Parathyroid adenoma (tissue), 2 donors: ENCODE measurements at regions not wholly inside any gene's neighbourhood (a gene's known extent, or its start where the extent isn't known, plus 50 kb on each side); places are given as distances from the start of the nearest gene placed in this dataset.

Experiments used
- H2AFZ ChIP-seq: fragments of 300-600 bp; sonication (generic); one replicate; pipeline ENCODE4 v1.7.0; 2017; ENCODE audit warnings: antibody characterized with exemption, mild to moderate bottlenecking
- H3K27ac ChIP-seq: fragments of 300-600 bp; sonication (generic); one replicate; pipeline ENCODE4 v1.7.0; 2017
- H3K27me3 ChIP-seq: fragments of 300-600 bp; sonication (generic); one replicate; pipeline ENCODE4 v1.7.0; 2017; ENCODE audit warnings: low read length; ENCODE audit not compliant: control insufficient read depth, insufficient read depth
- H3K36me3 ChIP-seq: fragments of 300-600 bp; sonication (generic); one replicate; pipeline ENCODE4 v1.7.0; 2017; ENCODE audit warnings: low read length; ENCODE audit not compliant: control insufficient read depth, insufficient read depth
- H3K4me1 ChIP-seq: fragments of 300-600 bp; sonication (generic); one replicate; pipeline ENCODE4 v1.7.0; 2017; ENCODE audit warnings: control low read depth
- H3K4me2 ChIP-seq: fragments of 300-600 bp; sonication (generic); one replicate; pipeline ENCODE4 v1.7.0; 2017; ENCODE audit warnings: low read length
- H3K4me3 ChIP-seq: fragments of 300-600 bp; sonication (generic); one replicate; pipeline ENCODE4 v1.7.0; 2017; ENCODE audit warnings: low read depth, low read length
- H3K79me2 ChIP-seq: fragments of 300-600 bp; sonication (generic); one replicate; pipeline ENCODE4 v1.7.0; 2017; ENCODE audit warnings: control low read depth
- H3K9ac ChIP-seq: fragments of 300-600 bp; sonication (generic); one replicate; pipeline ENCODE4 v1.7.0; 2017; ENCODE audit warnings: mild to moderate bottlenecking
- H3K9me3 ChIP-seq: fragments of 300-600 bp; sonication (generic); one replicate; pipeline ENCODE4 v1.7.0; 2017; ENCODE audit warnings: low read length; ENCODE audit not compliant: control insufficient read depth
- CTCF ChIP-seq: fragments of 300-600 bp; sonication (generic); IDR thresholded peaks from one replicate; pipeline ENCODE4 v1.7.0; 2017; ENCODE audit warnings: antibody characterized with exemption, mild to moderate bottlenecking
- donor health status: primary hyperparathyroidism.

DNA sequence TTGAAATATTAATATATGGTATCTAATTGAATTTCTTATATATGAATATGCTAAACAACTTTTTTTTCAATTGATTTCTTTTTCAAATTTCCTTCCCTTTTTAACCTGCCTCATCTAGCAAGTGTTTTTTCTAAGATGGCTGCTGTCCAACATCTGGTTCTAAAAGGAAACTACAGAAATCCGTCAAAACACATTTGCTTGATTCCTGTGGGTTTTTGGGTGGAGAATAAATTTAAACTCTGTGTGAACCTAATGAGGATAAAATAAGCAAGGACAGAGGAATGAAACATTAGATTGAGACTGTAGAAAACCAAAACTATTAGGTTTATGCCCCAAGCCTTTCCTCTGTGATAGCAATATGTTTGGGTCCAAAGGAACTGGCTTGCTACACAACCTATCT, 75.5 kb upstream of the STARD3NL start:
- Histone ChIP-seq H3K9me3 (no peaks in the 10 kb centered on the region), H3K9ac (no peak overlapping the region), H2AFZ (no peak overlapping the region), H3K36me3 (no peaks in the 10 kb centered on the region), H3K4me1 (no peaks in the 10 kb centered on the region), H3K4me2 (no peak overlapping the region), H3K79me2 (no peaks in the 10 kb centered on the region), H3K4me3 (no peak overlapping the region), H3K27me3 (no peaks in the 10 kb centered on the region), H3K27ac (no peak overlapping the region)
- no peak for TF ChIP-seq CTCF

- Histone ChIP-seq H3K9me3 (no peaks in the 10 kb centered on the region), H3K27ac (no peak overlapping the region), H3K79me2 (no peaks in the 10 kb centered on the region), H2AFZ (no peak overlapping the region), H3K27me3 (no peaks in the 10 kb centered on the region), H3K36me3 (no peaks in the 10 kb centered on the region), H3K4me1 (no peaks in the 10 kb centered on the region), H3K4me2 (no peak overlapping the region), H3K4me3 (no peak overlapping the region), H3K9ac (no peak overlapping the region)
- TF ChIP-seq CTCF, result peak; percentile 71
Measured at GRCh38 chr7:38105874-38106483, 72.1 kb upstream of the STARD3NL start.

- H3K36me3 ChIP-seq, result no peaks in the 10 kb centered on the region
- no peak overlapping the region for H3K4me2 ChIP-seq
- H3K9ac ChIP-seq, result no peak overlapping the region
- H3K27me3 ChIP-seq, result no peaks in the 10 kb centered on the region
- no peak overlapping the region for H3K27ac ChIP-seq
- no peak overlapping the region for H2AFZ ChIP-seq
- H3K9me3 ChIP-seq, result no peaks in the 10 kb centered on the region
- H3K4me1 ChIP-seq, result no peaks in the 10 kb centered on the region
- TF ChIP-seq CTCF, result peak; percentile 76
- H3K4me3 ChIP-seq, result no peak overlapping the region
- no peaks in the 10 kb centered on the region for H3K79me2 ChIP-seq
Measured at GRCh38 chr7:38107486-38107893, 70.6 kb upstream of the STARD3NL start.

DNA sequence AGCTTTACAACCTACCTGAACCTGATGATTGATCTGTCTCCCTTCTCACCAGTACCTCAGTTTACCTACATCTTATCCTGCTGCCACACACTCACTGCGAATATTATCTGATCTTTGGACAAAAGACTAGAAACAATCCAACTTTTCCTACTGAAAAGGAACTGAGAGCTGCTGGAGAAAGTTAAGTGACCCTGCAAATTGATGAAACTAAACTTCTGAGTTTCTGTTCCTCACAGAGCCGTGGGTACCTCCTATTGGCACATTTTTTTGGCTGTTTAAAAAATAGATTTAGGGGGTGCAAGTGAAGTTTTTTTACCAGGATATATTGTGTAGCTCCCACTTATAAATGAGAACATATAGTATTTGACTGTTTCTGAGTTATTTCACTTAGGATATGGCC, 66.0 kb upstream of the STARD3NL start:
- Histone ChIP-seq H3K36me3 (no peaks in the 10 kb centered on the region), H3K9ac (no peak overlapping the region), H3K9me3 (no peaks in the 10 kb centered on the region), H2AFZ (no peak overlapping the region), H3K4me3 (no peak overlapping the region), H3K4me2 (no peak overlapping the region), H3K79me2 (no peaks in the 10 kb centered on the region), H3K27me3 (no peaks in the 10 kb centered on the region), H3K4me1 (no peaks in the 10 kb centered on the region), H3K27ac (no peak overlapping the region)
- no peak for TF ChIP-seq CTCF

DNA sequence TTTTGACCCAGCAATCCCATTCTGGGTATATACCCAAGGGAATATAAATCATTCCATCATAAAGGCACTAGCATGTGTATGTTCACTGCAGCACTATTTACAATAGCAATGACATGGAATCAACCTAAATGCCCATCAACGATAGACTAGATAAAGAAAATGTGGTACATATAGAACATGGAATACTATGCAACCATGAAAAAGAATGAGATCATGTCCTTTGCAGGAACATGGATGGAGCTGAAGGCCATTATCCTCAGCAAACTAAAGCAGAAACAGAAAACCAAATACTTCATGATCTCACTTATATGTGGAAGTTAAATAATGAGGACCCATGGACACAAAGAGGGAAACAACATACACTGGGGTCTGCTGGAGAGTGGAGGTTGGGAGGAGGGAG, 58.0 kb upstream of the STARD3NL start:
- no peaks in the 10 kb centered on the region for H3K27me3 ChIP-seq
- no peaks in the 10 kb centered on the region for H3K79me2 ChIP-seq
- H3K9ac ChIP-seq, result no peak overlapping the region
- H2AFZ ChIP-seq, result no peak overlapping the region
- no peaks in the 10 kb centered on the region for H3K9me3 ChIP-seq
- H3K4me1 ChIP-seq, result no peaks in the 10 kb centered on the region
- no peak overlapping the region for H3K4me2 ChIP-seq
- no peak for TF ChIP-seq CTCF
- H3K4me3 ChIP-seq, result no peak overlapping the region
- no peaks in the 10 kb centered on the region for H3K36me3 ChIP-seq
- no peak overlapping the region for H3K27ac ChIP-seq
